ENCODE measurements at regions not wholly inside any gene's neighbourhood (a gene's known extent, or its start where the extent isn't known, plus 50 kb on each side); places are given as distances from the start of the nearest gene placed in this dataset.

GRCh38 chr5:35371951-35372426 is 141.7 kb upstream of the PRLR start:
- H3K36me3 ChIP-seq, result no peaks in the 10 kb centered on the region
- no peaks in the 10 kb centered on the region for H3K9me3 ChIP-seq
- H3K27me3 ChIP-seq, result no peaks in the 10 kb centered on the region
- intact Hi-C loops (cut with DNase I), result no loop called here
- TF ChIP-seq, protein P1, sequence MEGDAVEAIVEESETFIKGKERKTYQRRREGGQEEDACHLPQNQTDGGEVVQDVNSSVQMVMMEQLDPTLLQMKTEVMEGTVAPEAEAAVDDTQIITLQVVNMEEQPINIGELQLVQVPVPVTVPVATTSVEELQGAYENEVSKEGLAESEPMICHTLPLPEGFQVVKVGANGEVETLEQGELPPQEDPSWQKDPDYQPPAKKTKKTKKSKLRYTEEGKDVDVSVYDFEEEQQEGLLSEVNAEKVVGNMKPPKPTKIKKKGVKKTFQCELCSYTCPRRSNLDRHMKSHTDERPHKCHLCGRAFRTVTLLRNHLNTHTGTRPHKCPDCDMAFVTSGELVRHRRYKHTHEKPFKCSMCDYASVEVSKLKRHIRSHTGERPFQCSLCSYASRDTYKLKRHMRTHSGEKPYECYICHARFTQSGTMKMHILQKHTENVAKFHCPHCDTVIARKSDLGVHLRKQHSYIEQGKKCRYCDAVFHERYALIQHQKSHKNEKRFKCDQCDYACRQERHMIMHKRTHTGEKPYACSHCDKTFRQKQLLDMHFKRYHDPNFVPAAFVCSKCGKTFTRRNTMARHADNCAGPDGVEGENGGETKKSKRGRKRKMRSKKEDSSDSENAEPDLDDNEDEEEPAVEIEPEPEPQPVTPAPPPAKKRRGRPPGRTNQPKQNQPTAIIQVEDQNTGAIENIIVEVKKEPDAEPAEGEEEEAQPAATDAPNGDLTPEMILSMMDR (IDR thresholded peaks at IDR 0.05), result no peak
- H3K27ac ChIP-seq, result no peak overlapping the region
- H3K4me3 ChIP-seq, result no peak overlapping the region
- no peak for DNase-seq (ENCODE audit: low spot score in 2 of 2)
- H3K4me1 ChIP-seq, result no peaks in the 10 kb centered on the region

DNA sequence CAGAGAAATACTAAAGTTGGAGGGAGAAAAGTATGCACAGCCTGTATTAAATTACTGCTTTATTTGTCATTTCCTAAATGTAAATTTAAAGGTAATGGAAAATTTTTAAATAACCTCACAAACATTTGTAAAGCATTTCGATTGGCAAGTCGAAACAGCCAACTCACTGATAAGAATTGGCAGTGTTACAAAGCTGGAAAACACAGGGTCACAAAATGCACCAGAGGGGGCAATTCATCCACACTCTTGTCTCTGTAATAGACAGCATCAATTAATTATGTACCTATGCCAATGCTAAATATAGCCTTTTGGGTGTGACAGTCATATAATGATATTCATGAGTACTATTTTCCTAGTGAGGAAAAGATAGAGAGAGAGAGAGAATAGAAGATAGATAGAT is 140.6 kb upstream of the PRLR start:
- intact Hi-C loops (cut with DNase I), result no loop called here
- TF ChIP-seq, protein P1 (IDR thresholded peaks at IDR 0.05), result no peak
- Histone ChIP-seq H3K9me3 (no peaks in the 10 kb centered on the region), H3K4me3 (no peak overlapping the region), H3K4me1 (no peaks in the 10 kb centered on the region), H3K36me3 (no peaks in the 10 kb centered on the region), H3K27me3 (no peaks in the 10 kb centered on the region), H3K27ac (no peak overlapping the region)
- no peak for DNase-seq (ENCODE audit: low spot score in 2 of 2)

DNA sequence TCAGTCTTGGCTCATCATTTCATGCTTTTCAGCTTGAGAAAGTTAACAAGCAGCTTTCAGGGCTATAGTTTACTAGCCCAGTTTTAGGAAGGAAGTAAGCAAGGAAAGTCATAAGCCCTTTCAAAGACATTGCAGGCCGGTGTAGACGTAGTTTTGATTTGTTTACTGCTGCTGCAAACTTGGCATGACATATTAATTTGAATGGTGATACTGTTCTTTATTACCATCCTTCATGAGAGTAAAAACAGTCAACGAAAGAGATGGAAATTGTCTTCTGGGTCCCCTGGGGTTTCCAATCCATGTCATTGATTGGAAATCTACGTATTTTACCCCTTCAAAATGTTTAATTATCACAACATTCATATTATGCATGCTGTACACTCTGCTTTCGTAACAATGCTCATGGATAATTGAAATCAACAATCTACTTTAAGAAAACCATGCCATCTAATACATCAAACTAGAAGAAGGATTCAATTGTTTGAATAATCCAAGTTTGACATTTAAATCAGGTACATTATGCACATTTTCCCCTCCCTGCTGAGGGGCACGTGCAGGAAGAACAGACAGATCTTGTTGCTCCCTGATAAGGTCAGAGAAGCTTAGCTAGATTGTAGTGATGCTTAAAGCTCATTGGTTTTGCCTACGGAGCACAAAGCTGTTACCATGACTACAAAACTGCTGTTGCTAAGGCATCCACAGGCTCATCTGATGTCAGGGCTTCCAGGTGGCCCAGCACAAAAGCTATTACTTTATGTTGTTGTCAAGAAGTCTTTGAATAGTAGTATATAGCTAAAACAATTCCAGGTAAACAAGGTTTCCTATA is 139.9 kb upstream of the PRLR start:
- no peak for DNase-seq (ENCODE audit: low spot score in 2 of 2)
- no peaks in the 10 kb centered on the region for H3K36me3 ChIP-seq
- no peaks in the 10 kb centered on the region for H3K4me1 ChIP-seq
- no peaks in the 10 kb centered on the region for H3K27me3 ChIP-seq
- no peak overlapping the region for H3K27ac ChIP-seq
- intact Hi-C loops (cut with DNase I), result no loop called here
- TF ChIP-seq, protein P1 (IDR thresholded peaks at IDR 0.05), result no peak
- no peak overlapping the region for H3K4me3 ChIP-seq
- H3K9me3 ChIP-seq, result no peaks in the 10 kb centered on the region

DNA sequence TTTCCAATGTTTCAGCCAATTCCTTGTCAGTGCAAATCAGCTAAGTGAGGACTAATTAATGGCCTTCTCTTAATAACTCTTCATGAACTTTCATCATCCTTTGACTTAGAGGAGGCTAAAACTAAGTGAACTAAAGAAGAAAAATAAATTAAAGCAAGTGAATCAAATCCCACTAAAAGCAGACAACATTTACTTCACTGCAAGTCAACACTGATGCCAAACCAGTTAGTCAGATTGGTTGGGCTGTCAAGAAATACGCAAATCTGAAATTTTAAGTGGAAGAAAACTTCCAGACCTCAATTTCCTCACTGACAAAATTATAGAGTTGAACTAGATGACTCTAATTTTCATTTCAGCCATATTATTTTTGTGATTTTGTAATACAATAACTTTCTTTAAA is 137.2 kb upstream of the PRLR start:
- Histone ChIP-seq H3K4me1 (no peaks in the 10 kb centered on the region), H3K27ac (no peak overlapping the region), H3K27me3 (no peaks in the 10 kb centered on the region), H3K4me3 (no peak overlapping the region), H3K36me3 (no peaks in the 10 kb centered on the region), H3K9me3 (no peaks in the 10 kb centered on the region)
- no peak for DNase-seq (ENCODE audit: low spot score in 2 of 2)
- TF ChIP-seq, protein P1 (IDR thresholded peaks at IDR 0.05), result no peak
- intact Hi-C loops (cut with DNase I), result no loop called here

DNA sequence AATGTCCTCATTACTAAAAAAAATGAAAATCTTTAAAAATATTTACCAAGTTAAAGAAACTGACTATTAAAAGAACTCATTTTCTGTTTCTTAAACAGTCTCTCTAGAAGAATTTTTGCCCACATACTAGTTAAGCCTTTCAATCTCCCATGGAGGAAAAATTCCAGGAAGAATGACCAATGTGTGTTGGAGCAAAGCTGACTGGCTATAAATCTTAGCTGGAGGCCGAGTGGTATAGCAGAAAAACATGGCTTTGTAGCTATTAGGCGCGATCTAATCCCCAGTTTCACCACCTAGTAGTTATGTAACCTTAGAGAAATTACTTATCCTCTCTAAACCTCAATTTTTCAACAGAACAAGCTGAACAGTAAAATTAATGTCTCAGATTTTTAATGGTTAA is 135.5 kb upstream of the PRLR start:
- Histone ChIP-seq H3K36me3 (no peaks in the 10 kb centered on the region), H3K27ac (no peak overlapping the region)
- intact Hi-C loops (cut with DNase I), result no loop called here

More for the DNA sequence above, 135.5 kb upstream of the PRLR start:
- Histone ChIP-seq H3K27me3 (no peaks in the 10 kb centered on the region), H3K9me3 (no peaks in the 10 kb centered on the region), H3K4me1 (no peaks in the 10 kb centered on the region), H3K4me3 (no peak overlapping the region)
- no peak for DNase-seq (ENCODE audit: low spot score in 2 of 2)
- TF ChIP-seq, protein P1 (IDR thresholded peaks at IDR 0.05), result no peak
